Adrenal gland (tissue), 5 donors: ENCODE measurements at regions not wholly inside any gene's neighbourhood (a gene's known extent, or its start where the extent isn't known, plus 50 kb on each side); places are given as distances from the start of the nearest gene placed in this dataset.

ENCODE experiments used
- CTCF ChIP-seq, 6 experiments: fragments of 450-650 bp in 4 of 6; fragments of 200-600 bp in 2 of 6; sonication (generic) in 1 of 6; IDR thresholded peaks; 1 replicate in 5 of 6; 2 replicates in 1 of 6; pipeline versions ENCODE4 v1.5.1 to v1.8.0; 2016 to 2021; ENCODE audit warnings: antibody characterized with exemption in 6 of 6, mild to moderate bottlenecking in 2 of 6, moderate library complexity in 1 of 6
- POLR2A ChIP-seq, 2 donors: fragments of 450-650 bp; IDR thresholded peaks; one replicate each; pipeline ENCODE4 v1.6.1; 2017; ENCODE audit warnings: antibody characterized with exemption in 2 of 2, mild to moderate bottlenecking in 2 of 2, moderate library complexity in 1 of 2
- donor health status: DM: no; HTN: no; CAD: no.

GRCh38 chr5:152592416-152592815 is 187.3 kb upstream of the NMUR2 start:
- TF ChIP-seq POLR2A (IDR thresholded peaks at IDR 0.05) (no peak), CTCF (IDR thresholded peaks at IDR 0.05) (no peak)
